IPS-NIHi7 (cell line): ENCODE measurements at regions not wholly inside any gene's neighbourhood (a gene's known extent, or its start where the extent isn't known, plus 50 kb on each side); places are given as distances from the start of the nearest gene placed in this dataset.
"Not testable (repeated sequence)": the region's sequence is repeated elsewhere in the genome, so short reads cannot be mapped to it uniquely, and the experiment has no call there.

ENCODE experiments used
- DNase-seq: peaks from one replicate; pipeline ENCODE4 v3.0.0; 2012; ENCODE audit warnings: mixed read lengths; ENCODE audit errors: extremely low spot score

DNA sequence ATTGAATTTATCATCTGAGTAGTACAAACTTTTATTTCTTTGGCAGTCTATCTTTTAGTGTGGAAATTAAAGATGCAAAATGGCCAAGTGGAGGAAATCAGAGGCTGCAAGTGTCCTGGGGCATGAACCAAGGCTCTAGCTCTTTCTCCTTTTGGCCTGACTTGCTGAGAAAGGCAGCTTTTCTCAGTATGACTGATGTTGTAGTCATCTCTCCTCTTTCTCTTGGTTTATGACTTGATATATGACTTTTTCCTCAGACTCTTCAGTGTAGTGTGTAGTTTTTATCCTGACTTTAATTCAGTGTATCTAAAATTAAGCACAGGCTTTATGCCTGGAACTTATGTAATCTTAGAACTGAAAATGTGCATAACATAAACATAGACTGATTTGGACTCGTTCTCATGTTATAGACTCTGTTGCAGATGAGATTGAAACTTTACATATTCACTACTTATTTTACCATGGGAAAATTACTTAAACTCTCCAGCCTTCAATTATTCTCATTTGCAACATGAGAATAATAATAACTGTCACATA is 65.7 kb downstream of the SLITRK5 start:
- no peak for DNase-seq

DNA sequence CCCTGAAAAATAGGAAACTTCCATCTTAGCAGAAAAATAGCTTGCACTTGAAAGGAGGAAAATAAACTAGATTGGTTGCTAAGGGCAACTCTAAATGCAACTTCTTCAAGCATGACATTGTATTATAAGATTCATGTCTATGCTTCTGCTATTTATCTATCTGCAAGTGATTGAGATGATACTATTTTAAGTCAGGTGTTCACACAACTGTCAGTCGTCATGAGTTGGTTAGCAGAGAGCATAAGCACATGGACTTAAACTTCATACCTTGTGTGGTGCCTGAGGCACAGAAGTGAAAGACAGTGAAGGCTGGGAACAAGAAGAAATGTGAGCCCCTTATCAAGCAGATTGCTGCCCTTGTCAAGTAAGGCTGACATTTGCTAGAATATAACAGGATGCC is 82.9 kb downstream of the SLITRK5 start:
- no peak for DNase-seq

DNA sequence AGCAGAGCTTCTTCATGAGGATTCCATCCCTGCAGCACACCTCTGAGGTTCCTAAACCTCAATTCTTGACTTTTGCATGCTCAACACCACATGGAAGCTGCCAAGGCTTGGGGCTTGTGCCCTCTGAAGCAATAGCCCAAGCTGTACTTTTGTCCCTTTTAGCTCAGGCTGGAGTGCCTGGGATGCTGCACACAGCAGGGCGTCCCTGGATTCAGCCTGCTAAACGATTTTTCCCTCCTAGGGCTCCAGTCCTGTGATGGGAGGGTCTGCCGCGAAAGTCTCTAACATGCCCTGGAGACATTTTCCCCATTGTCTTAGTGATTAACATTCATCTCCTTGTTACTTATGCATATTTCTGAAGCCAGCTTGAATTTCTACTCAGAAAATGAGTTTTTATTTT is 98.3 kb downstream of the SLITRK5 start:
- DNase-seq, result no peak

DNA sequence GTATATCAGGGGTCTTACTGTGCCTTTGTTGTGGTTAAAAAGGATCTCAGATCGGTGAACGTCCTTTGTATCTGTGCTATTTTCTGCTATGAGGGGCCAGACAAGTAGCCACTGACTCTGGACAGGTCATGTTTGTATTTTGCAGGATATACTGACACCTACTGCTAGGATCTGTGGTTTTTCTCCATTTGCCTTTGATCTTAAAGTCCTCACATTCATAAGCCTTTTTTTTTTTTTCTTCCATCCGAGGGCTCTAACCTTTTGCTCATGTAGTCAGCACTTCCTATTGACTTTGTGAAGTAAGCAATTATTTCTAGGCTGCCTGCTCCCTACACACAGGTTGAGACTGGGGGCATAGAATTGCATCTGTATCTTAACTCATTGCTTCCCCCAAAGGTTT is 106.2 kb downstream of the SLITRK5 start:
- peak; percentile 15 for DNase-seq

DNA sequence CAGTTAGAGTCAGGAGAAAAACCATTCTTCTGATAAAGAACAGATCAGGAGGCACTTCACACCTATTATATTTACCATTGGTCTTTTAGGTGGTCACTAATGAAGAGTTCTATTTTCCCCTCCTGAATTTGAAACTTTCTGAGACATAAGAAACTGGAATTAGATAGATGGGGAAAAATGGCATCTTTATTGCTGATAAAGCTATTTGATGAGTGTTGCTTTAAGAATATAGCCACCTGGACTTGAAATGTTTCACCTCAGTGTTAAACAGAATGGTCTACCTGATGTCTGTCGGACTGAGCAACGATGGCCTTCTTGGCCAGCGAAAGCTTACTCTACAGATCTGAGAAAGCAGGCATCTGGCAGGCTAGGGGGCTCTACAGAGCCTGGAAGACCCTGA is 107.0 kb downstream of the SLITRK5 start:
- no peak for DNase-seq

DNA sequence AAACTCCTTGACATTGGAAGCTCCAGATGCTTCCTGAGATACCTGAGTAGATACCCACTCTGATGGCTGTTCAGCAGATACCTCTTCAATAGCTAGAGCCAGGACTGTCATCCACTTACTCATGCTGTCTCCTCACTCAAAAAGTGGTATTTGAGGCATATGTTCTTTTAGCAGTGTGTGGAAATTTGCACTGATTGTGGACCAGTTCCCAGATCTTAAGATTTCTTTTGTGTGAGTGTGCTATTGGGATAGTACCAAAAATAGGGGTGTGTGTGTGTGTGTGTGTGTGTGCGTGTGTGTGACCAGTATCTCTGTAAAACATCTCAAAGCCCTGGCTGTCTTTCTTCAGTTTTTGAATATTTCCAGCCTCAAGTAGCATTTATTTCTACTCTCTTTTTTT is 108.3 kb downstream of the SLITRK5 start:
- no peak for DNase-seq

DNA sequence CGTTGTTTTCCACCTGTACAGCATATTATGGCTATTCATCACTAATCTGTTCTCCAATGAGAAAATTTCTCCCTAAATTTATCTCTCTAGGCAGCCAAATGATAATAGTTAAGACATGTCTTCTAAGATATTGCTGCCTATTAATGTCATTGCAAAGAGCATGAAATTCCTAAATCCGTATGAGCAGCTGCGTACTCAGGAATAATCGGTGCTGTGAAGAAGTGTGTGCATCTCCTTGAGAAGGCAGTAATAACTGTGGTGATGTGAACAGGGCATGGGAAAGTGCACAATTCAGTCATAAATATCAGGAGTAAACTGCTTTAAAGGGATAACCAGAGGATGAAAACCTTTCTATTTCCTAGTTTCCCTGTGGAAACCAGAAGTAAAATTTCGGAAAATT is 112.2 kb downstream of the SLITRK5 start:
- no peak for DNase-seq

DNA sequence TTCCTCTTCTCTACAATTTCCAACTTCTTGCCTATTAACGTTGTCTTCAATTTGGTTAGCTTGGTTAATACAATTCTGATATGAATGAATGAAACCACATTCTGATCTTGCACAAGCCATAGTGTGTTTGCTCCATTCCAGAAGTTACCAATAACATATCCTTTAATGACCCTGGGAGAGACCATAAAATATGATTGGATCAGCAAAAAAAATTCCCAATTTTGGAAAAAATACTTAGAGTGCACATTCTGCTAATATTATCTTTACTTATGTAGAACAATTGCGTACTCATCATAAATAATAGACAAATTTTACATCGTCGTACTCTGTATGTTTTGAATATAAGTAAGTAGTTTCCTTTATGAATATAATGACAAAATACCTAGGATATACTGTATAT is 117.2 kb downstream of the SLITRK5 start:
- no peak for DNase-seq

DNA sequence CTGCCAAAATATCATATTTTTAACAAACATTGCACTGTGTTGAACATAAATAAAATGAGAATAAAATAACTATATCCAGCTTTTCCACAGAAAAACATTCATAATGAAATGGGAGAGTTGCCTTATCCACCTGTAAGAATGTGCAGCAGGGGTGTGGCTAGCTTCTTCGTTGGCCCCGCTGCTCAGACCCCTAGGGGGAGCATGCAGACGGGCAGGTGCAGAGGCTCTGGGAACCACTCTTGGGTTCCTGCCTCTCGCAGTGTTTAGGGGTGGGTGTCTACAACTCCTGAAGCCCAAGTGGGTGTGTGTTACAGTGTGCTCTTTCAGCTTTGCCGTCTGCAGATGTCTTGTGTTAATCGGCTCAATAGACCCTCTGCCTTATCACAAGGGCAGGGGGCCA is 121.7 kb downstream of the SLITRK5 start:
- peak; percentile 31 for DNase-seq

DNA sequence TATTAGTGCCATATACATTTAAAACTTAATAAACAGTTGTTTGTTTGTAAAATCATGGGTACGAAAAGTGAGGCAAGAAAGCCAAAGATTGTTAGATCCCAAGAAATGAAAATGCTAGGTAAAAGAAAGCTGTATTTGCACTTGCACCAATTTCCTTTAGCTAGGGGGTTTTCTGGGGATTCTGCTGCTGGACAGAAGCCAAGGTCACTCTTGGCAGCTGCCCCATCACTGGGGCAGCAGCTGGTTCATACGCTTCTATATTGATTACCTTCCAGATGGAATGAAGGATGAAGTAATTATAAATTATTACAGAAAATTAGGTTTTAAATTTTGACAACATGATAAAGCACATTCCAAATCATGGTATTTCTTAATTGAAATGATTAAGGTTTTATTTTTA is 127.4 kb downstream of the SLITRK5 start:
- no peak for DNase-seq

DNA sequence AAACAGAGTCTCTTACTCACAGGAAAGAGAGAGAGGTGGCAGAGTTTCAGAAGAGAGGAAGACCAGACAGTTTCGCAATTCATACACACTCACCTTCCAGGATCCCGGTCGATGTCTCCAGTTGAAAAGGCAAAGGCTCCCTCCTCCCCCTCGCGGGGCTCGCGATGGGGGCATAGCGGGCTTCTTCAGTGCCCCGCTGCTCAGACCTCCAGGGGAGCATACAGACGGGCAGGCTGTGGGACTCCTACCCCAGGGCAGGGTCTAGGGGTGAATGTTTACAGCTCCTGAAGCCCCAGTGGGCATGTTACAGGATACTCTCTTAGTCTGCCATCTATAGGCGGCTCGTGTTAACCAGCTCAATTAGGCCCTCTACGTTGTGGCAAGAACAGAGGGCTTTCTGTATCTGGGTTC is 139.2 kb downstream of the SLITRK5 start:
- DNase-seq, result peak; percentile 20

DNA sequence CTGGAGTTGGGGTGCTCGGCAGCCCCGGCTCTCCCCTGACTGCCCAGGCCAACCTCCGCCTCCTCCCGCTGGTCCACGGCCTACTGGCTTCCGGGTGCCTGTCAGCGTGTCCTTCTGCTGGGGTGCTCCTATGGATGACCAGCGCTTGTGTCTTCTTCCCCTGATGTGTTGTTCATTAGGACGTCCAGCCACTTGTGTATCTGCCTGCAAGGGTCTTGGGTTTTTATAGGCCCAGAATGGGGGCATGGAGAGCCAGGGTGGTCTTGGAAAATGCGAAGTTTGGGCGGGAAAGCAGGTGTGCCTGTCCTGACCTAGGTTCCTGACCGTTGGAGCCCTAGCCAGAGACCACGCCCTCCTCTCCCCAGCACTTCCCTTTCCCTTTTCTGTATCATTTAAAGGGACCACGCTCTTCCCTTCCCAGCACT is 139.8 kb downstream of the SLITRK5 start:
- DNase-seq, result no peak

DNA sequence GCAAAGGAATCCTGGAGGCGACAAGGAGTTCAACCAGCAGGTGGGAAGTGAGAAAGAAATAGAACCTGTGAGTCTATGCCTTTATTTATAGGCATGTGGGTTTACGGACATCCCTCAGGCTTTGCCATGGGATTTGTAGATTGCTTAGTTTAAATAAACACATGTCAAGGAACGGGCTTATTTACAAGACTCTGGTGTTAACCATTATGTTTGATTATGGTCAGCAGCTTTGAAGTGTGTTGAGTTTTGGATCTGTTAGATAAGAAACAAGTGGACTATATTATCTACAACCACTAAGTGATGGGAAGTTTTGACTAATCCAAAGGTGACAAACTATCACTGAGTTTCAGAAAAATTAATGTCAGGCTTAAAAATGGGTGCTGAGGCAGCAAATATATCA is 143.2 kb downstream of the SLITRK5 start:
- no peak for DNase-seq

DNA sequence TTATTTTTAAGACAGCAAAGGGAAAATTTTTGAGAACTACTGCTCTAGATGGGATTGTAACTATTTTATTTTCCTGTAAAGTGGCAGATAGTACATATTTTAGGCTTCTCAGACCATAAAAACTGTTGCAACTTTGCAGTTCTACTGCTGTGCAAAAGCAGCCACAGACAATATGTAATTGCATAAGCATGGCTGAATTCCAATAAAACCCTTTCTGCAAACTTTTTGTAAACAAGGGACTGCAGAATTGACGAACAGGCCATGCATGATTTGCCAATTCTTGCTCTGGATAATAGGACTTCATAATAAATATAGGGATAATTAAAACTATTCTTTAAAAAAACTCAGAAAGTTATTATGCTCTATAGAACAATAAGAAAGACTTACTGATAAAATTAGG is 149.1 kb downstream of the SLITRK5 start:
- no peak for DNase-seq

DNA sequence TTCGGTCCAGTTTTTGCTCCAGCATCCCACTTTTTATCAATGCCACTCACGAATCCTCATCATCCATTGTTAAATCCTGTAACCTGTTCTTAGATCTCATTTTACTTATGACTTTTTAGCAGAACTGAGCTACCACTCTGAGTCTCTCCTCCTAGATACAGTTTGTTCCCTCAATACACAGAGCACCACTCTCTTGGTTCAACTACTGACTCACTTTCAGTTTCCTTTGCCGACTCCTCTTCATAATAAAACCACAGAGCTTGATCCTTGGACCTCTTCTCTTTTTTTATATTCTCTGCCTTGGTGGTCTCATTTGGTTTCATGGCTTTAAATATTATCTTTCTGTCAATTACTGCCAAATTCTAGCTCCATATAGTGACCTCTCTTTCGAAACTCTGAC is 150.3 kb downstream of the SLITRK5 start:
- no peak for DNase-seq

DNA sequence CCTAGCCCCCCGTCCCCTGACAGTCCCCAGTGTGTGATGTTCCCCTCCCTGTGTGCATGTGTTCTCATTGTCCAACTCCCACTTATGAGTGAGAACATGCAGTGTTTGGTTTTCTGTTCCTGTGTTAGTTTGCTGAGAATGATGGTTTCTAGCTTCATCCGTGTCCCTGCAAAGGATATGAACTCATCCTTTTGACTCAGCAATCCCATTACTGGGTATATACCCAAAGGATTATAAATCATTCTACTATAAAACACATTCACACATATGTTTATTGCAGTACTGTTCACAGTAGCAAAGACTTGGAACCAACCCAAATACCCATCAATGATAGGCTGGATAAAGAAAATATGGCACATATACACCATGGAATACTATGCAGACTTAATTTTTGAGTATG is 155.1 kb downstream of the SLITRK5 start:
- DNase-seq, result not testable (repeated sequence)

DNA sequence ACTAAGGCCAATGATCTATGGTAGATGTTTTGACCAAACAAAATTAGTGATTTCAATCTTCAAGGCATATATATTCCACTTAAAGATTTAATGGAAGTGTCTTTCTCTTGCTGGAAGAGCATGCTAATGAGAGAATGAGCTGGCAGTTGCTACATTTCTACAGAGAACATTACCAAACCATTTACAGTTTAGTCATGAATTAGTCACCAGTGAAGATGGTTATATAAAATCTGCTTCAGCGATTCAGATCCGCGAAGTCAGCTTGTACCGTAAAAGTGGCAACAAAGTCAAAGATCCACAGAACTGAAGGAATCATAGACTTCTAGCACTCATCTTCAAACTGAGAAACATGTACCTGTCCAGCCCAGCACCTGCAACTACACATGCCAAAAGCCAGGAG is 156.3 kb downstream of the SLITRK5 start:
- no peak for DNase-seq

DNA sequence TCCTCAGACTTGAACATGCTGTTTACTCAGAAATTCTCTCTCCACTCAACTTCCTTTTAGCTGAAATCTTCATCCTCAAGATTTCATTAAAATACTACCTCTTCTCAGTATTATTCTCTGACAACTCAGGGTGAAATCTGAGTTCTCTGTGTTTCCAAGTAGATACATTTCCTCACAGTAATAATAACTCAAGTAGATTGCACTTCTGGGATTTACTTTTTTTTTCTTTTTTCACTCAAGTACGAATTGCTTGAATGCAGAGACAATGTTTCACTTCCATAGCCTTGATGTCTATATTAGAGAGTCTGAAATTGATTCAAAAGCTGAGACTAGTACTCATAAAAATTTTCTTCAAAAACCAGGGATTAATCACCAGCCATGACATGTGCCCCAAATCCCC is 166.4 kb downstream of the SLITRK5 start:
- DNase-seq, result no peak

DNA sequence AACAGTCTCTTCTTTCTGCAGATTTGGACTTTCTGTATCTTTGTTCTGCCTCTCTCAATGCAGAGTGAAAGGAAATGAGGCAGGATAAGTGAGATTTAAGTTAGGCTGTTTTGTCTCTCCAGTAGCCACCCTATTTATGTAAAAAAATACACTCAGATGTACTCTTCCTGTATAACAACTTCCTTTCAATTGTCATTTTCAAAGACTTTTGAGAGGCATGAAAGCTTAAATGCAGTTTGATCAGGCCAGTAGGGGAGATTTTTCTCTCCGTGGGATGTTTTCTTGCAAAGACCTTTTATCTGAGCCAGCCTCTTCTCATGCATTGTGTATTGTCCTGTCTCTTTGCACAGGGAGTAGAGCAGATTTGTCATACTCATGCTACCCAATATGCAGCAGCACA is 166.8 kb downstream of the SLITRK5 start:
- no peak for DNase-seq

DNA sequence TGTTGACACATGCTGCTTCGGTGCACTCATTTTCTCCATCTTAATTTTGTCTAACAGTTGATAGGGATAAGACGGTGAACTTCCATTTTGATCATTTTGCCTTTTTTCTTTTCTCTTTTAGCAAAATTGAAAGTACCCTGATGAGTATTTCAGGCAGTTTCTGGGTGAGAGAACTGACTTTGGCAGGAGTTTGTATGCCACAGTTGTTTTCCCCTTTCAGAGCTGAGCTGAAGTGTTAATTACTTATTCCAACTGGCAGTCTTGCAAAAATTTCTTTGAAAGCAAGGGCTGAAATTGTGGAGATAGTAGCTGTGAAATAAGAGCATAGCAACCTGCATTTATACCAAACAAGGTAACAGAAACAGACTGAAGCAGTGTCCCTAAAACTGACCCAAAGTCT is 180.2 kb downstream of the SLITRK5 start:
- DNase-seq, result no peak

DNA sequence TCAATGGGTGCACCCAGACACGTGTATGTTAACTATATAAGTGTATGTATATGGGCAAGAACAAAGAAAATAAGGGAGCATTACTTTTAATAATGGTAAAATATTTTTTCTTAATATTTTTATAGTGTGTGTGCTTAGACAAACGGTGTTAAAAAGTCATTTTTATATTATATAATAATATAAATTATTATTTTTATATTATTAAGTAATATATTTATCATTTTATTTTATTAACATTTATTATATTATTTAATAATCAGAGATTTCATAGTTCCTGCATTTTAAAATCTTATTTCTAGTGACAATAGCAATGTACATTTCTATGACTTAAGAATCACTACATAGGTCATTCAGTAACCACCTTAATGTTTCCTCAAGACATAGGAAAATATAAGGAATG is 184.4 kb downstream of the SLITRK5 start:
- no peak for DNase-seq

DNA sequence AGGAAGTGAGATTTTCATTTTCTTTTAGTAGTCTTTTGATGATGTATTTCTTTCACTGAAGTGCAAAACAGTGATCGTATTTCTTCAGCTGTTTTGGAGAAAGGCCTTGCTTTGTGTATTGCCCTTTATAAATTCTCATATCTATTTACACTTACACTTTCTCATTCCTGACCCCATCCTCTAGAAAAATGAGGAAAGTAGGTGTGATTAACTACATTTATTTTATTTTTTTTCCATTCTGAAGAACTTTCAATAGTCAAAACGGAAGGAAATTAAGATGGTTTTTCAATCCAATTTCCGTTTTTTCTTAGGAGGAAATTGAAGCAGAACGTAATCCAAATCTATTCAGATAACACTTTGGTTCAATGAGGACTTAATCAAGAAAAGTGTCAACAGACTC is 188.1 kb downstream of the SLITRK5 start:
- DNase-seq, result no peak

DNA sequence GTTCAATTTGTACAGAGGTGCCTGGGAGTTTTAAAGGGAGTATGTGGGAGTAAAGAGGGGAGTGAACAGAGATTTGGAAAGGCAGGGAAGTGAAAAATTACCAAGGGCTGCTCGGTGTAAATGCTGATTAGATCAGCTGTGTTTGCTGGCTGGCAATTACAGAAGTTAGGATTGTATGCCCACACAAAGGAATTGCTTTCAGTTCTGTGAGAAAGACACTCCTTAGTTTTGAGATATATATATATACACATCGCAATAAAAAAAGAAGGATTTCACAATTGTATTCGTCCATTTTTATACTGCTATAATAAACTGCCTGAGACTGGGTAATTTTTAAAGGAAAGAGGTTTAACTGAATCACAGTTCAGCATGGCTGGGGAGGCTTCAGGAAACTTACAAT is 196.3 kb downstream of the SLITRK5 start:
- no peak for DNase-seq

DNA sequence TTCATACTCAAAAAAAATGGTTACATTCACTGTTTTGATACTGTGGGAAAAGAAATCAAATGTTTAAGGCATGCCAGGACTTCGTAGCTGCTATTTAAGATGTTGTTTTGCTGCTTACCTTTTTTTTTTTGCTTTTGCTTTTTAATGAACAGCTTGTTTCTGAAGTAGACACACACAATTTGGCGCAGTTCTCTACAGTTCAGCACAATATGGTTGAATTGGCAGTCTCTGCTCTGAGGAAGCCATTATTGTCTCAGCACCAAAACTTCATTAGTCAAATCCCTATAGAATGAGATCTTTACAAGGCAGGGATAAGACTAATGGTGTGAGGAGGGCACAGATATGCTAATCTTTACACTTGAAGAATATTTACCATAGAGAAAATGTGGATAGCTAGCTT is 197.6 kb downstream of the SLITRK5 start:
- DNase-seq, result no peak

DNA sequence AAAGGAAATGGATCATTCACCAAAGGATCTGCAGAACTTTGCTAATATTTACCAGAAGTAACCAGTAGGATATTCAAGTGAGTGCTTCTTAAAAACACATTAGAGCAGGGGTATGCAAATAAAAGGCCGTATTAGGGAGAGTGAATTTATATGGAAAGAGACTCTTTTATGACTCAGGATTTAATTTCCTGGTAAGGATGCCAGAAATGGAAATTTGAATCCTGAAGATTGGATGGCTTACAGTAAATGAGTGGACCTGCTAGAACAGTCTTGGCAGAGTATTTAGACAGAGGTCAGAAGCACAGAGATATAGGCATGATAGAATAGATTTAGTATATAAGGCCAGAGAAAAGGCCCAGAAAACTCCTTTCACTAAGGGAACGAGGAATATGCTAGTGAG is 201.6 kb downstream of the SLITRK5 start:
- no peak for DNase-seq
